Transverse colon (tissue), 4 donors: ENCODE measurements at regions not wholly inside any gene's neighbourhood (a gene's known extent, or its start where the extent isn't known, plus 50 kb on each side); places are given as distances from the start of the nearest gene placed in this dataset.

Source experiments
- POLR2A ChIP-seq: fragments of 450-650 bp; IDR thresholded peaks from one replicate; pipeline ENCODE4 v1.6.1; 2016; ENCODE audit warnings: antibody characterized with exemption, mild to moderate bottlenecking, moderate library complexity
- POLR2AphosphoS5 ChIP-seq, 3 donors: sonication (generic); formaldehyde crosslinking; IDR thresholded peaks; one replicate each; pipeline ENCODE4 v1.6.1; 2016; ENCODE audit warnings: antibody characterized with exemption in 3 of 3
- TF ChIP-seq, protein P1 (sequence below), 5 experiments: fragments of 200-600 bp in 3 of 5; fragments of 450-650 bp in 2 of 5; sonication (generic) in 3 of 5; IDR thresholded peaks; 1 replicate in 2 of 5; 2 replicates in 3 of 5; pipeline ENCODE4 v1.5.1; 2016 to 2017; ENCODE audit warnings: antibody characterized with exemption in 5 of 5, inconsistent platforms in 3 of 5, mild to moderate bottlenecking in 2 of 5, moderate library complexity in 1 of 5

DNA sequence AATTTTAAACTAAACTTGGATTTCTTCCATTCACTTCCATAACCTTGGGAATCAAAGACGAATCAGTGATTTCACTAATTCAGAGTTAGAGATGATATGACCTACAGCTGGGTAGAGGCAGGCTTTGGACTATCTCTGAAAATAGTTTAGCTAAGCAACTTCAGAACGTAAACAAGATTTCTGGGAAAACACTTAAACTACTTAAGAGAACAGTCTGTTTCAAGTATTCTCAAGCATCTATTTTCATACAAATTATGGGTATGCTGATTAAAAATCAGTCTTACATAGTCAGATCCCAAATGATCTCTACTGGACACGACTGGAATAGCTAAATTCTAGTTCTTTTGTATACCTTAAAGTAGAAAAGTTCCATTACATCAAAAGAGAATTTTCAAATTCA is 179.9 kb downstream of the PLCE1 start:
- TF ChIP-seq, protein P1, sequence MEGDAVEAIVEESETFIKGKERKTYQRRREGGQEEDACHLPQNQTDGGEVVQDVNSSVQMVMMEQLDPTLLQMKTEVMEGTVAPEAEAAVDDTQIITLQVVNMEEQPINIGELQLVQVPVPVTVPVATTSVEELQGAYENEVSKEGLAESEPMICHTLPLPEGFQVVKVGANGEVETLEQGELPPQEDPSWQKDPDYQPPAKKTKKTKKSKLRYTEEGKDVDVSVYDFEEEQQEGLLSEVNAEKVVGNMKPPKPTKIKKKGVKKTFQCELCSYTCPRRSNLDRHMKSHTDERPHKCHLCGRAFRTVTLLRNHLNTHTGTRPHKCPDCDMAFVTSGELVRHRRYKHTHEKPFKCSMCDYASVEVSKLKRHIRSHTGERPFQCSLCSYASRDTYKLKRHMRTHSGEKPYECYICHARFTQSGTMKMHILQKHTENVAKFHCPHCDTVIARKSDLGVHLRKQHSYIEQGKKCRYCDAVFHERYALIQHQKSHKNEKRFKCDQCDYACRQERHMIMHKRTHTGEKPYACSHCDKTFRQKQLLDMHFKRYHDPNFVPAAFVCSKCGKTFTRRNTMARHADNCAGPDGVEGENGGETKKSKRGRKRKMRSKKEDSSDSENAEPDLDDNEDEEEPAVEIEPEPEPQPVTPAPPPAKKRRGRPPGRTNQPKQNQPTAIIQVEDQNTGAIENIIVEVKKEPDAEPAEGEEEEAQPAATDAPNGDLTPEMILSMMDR (IDR thresholded peaks at IDR 0.05) = no peak
- TF ChIP-seq POLR2AphosphoS5 (IDR thresholded peaks at IDR 0.05) (no peak), POLR2A (no peak)
